Stimulated activated memory B cell treated with anti-CD40 and anti-IgM and Interleukin-4, amounts not matched to agents 10 μg/mL and 1 μg/mL and 100 μg/mL, for 72 hours (primary cell): ENCODE measurements at regions not wholly inside any gene's neighbourhood (a gene's known extent, or its start where the extent isn't known, plus 50 kb on each side); places are given as distances from the start of the nearest gene placed in this dataset.
A peak's percentile ranks its signal among the peaks of the same experiment; 100 is the strongest.
"Not testable (repeated sequence)": the region's sequence is repeated elsewhere in the genome, so short reads cannot be mapped to it uniquely, and the experiment has no call there.

ENCODE experiments used
- ATAC-seq: fragments of 150-1000 bp; cut with Tn5 transposase; 2 replicates; pipeline ENCODE4 v1.10.0; 2021
- H3K27ac Mint-ChIP-seq: one replicate; pipeline ENCODE4 v1.8.0; 2022; ENCODE audit warnings: mild to moderate bottlenecking, mixed read lengths
- H3K27me3 Mint-ChIP-seq: one replicate; pipeline ENCODE4 v1.8.0; 2022; ENCODE audit warnings: mixed read lengths
- H3K36me3 Mint-ChIP-seq: one replicate; pipeline ENCODE4 v1.8.0; 2022; ENCODE audit warnings: mixed read lengths
- H3K4me1 Mint-ChIP-seq: one replicate; pipeline ENCODE4 v1.8.0; 2022; ENCODE audit warnings: mixed read lengths
- H3K4me3 Mint-ChIP-seq: one replicate; pipeline ENCODE4 v1.8.0; 2022; ENCODE audit warnings: mild to moderate bottlenecking, moderate library complexity, mixed read lengths
- H3K9me3 Mint-ChIP-seq: one replicate; pipeline ENCODE4 v1.8.0; 2022; ENCODE audit warnings: mixed read lengths

DNA sequence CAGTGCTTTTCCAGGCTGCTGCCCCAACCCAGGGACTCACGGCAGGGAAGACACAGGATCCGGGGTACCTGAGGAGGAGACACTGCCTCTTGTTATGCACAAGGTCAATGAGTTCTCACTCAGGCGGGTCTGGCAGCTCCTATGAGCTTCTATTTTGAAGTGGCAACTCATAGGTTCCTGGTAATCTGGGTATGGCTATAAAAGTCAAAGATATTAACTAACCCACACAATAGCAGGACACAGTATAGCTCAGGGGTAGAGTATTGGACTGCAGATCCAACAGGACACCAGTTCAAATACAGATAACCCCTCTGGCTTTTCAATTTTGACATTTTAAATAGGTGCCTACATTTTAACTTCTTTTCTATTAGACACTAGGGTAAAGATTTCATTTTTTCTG lies 130.3 kb upstream of the ZNF746 start:
- no peaks in the 10 kb centered on the region for H3K36me3 Mint-ChIP-seq
- peaks cover 18% of the 10 kb centered on the region for H3K4me1 Mint-ChIP-seq
- peaks cover 18% of the 10 kb centered on the region for H3K27me3 Mint-ChIP-seq
- no peak overlapping the region for H3K4me3 Mint-ChIP-seq
- no peak for ATAC-seq
- H3K9me3 Mint-ChIP-seq: no peaks in the 10 kb centered on the region
- H3K27ac Mint-ChIP-seq: no peak overlapping the region

DNA sequence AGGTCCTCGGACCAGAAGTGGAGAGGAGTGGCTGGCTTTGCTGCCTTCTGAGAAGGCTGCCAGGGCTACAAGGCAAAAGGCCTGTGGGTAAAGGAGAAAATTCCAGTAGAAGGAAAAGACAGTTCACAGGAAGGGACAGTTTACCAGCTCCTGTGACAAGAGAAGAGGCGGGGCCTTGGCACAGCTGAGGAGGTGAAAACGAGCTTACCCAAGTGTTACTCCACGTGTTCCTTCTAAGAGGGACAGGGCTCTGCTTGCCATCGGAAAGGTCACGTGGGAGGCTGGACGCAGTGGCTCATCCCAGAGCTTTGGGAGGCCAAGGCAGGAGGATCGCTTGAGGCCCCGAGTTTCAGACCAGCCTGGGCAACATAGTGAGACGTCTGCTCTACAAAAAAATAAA lies 129.4 kb upstream of the ZNF746 start:
- no peak overlapping the region for H3K27ac Mint-ChIP-seq
- H3K36me3 Mint-ChIP-seq: no peaks in the 10 kb centered on the region
- H3K4me1 Mint-ChIP-seq: peaks cover 27% of the 10 kb centered on the region
- no peak for ATAC-seq
- H3K27me3 Mint-ChIP-seq: peaks cover 18% of the 10 kb centered on the region
- no peak overlapping the region for H3K4me3 Mint-ChIP-seq
- H3K9me3 Mint-ChIP-seq: no peaks in the 10 kb centered on the region

DNA sequence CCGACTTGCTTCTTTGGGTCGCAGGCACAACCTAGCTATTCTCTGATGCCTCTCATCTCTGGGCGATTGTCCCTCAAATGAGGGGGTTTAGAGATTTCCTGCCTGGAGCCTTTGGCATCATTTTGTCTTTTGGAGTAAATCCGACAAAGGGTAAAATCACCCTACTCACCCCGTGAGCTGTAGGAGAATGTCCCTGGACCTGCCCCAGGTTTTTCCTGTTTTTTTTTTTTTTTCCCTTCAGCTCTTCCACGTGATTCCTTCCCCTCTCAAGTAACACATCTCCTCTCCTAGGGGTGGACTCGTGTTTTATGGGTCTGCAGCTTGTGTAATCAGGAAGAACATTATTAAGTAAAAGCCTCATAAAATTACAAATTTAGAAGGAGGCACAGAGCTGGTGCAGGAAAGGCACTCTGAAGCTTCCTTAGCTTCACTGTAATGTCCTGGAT lies 128.4 kb upstream of the ZNF746 start:
- Mint-ChIP-seq H3K27ac (no peak overlapping the region), H3K9me3 (no peaks in the 10 kb centered on the region), H3K4me3 (no peak overlapping the region), H3K4me1 (peaks cover 37% of the 10 kb centered on the region), H3K36me3 (peaks cover 2% of the 10 kb centered on the region), H3K27me3 (peaks cover 18% of the 10 kb centered on the region)
- no peak for ATAC-seq

DNA sequence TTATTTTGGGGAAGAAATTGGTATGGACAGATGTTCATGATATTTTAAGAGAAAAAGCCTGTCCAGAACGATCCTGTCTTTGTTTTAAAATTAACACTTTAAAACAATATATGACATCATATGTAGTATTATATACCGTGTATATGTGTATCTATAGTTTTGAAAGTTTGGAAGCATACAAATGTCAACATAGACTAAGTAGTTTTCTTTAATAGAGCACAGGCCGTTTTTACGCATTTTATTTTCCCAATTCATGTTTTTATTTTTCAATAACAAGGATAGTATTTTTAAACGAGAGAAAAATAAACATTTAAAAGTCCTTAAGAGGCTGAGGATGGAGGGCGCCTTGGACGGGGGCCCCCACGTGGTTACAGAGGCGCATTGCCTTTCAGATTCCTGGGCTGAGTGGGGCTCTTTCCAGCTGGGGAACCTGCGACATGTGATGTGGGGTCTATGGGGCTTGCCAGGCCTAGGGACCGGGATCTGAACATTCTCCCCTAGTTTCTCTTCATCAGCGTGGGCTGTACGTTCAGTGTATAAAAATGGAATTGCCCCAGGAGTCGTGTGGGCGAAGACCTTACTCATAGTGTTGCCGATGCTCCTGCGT lies 127.8 kb upstream of the ZNF746 start:
- Mint-ChIP-seq H3K9me3 (no peaks in the 10 kb centered on the region), H3K36me3 (peaks cover 7% of the 10 kb centered on the region), H3K27ac (peak overlapping the region; percentile 94), H3K4me3 (peak overlapping the region; percentile 84), H3K4me1 (peaks cover 42% of the 10 kb centered on the region), H3K27me3 (peaks cover 18% of the 10 kb centered on the region)
- no peak for ATAC-seq

DNA sequence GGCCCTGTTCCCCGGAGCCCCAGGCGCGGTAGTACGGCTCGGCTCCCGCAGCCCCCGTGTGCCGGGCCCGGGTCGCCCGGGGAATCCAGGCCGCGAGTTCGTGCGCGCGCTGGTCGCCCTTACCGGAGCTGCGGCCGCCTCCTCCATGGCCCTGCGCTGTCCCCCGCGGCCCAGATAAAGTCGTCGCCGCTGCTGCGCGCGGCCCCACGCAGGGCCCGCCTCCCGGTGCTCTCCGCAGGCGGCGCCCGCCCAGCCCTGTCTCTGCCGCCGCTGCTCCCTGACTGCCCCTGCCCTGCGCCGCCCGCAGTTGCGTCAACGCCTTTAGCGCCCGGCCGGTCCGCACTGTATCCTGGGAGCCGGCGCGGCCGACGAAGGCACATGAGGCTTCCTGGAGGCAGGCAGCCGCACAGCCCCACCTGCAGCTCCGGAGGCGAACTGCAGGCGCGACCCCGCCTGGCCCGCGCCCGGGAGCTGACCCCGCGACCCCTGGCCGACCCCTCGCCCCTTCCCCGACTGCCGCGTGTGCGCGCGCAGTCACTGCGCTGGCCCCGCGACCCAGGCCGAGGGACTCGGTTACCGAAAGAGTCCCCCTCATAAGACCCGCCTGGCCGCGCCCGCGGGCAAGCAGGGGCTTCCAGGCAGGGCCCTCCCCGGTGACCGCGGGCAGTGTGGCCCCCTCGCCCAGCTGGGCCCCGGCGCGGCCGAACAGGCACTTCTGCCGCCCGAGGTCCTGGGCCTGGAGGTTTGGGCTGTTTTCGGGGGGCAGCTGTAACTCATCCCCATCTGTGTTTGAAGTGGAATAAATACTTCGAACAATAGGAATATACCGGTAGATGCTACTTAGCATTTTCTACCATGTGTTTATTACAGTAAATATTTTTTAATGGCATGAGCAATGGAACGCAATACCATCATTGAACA lies 127.1 kb upstream of the ZNF746 start:
- peak overlapping the region; percentile 84 for H3K4me3 Mint-ChIP-seq
- peaks cover 47% of the 10 kb centered on the region for H3K4me1 Mint-ChIP-seq
- peak; percentile 94 for ATAC-seq
- H3K9me3 Mint-ChIP-seq: no peaks in the 10 kb centered on the region
- H3K36me3 Mint-ChIP-seq: peaks cover 15% of the 10 kb centered on the region
- peaks cover 18% of the 10 kb centered on the region for H3K27me3 Mint-ChIP-seq
- H3K27ac Mint-ChIP-seq: peak overlapping the region; percentile 94

GRCh38 chr7:149624006-149624405 lies 126.4 kb upstream of the ZNF746 start:
- ATAC-seq: peak; percentile 25
- peaks cover 18% of the 10 kb centered on the region for H3K27me3 Mint-ChIP-seq
- H3K4me3 Mint-ChIP-seq: peak overlapping the region; percentile 95
- peaks cover 21% of the 10 kb centered on the region for H3K36me3 Mint-ChIP-seq
- no peaks in the 10 kb centered on the region for H3K9me3 Mint-ChIP-seq
- peak overlapping the region; percentile 94 for H3K27ac Mint-ChIP-seq
- peaks cover 47% of the 10 kb centered on the region for H3K4me1 Mint-ChIP-seq

DNA sequence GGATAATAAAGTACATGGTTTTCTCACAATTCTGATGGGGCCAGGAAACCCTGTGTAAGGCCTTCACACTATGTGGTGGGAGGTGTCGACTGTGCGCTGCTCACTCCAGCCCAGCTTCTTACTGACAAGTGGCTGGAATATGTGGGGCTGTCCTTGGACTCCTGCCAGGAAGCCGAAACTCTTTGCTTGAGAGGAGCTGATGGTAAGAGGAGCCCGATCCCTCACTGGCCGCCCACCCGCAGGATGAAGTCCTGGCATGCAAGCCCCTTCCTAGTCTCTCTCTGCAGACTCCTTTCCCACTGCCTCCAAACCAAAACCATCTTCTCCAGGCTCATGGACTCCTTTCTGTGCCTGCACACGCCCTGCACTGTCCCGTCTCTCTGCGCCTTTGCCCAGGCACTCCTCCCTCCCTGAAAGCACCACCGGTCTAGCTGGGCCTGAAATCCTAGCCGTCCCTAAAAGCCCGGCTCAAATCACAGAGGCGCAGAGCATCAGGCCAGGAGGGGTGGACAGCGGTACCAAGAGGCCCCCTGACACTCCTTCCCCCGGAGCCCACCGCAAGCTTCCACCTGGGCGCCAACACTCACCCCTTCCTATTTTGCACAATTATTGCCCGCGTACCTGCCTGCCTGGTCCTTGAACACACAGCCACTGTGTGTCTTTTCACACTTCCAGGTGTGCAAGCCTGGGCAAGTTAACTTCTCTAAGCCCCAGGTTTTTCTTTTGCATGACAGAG lies 125.8 kb upstream of the ZNF746 start:
- H3K36me3 Mint-ChIP-seq: peaks cover 21% of the 10 kb centered on the region
- peak overlapping the region; percentile 95 for H3K4me3 Mint-ChIP-seq
- not testable (repeated sequence) for H3K9me3 Mint-ChIP-seq, ATAC-seq
- peak overlapping the region; percentile 94 for H3K27ac Mint-ChIP-seq
- H3K27me3 Mint-ChIP-seq: peaks cover 18% of the 10 kb centered on the region
- peaks cover 47% of the 10 kb centered on the region for H3K4me1 Mint-ChIP-seq

DNA sequence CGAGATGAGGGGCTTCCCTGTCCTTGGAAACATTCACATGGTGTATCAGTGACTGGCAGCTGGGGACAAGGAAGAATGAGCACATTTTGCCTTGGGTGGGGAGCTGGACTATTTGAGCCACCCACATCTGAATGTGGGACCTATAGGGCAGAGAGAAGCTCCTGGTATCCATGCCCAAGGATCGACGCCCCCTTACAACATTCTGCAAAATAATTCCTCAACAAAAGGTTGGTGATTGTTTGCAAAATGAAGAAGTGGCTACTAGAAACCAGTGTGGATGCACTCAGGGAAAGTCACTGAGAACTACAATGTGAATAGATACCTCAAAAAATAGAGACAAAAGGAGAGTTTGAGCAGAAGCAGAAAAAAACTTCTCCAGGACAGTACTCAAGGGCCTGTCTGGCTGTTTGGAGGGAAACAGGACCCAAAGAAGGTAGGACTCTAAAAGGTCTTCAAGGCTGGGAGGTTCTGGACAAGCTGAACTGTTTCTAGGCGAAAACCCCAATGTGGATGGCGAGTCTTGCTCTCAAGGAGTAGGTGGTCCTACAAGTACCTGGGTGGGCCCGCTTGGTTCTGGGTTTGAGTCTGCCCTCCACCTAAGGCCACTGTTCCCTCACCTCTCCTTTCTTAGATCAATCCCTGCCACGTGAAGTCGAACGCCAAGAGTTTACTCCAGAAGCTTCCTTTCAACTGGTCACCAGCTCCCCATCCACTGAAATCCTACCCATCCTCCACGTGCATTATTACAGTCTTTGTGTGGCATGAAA lies 125.0 kb upstream of the ZNF746 start:
- peaks cover 47% of the 10 kb centered on the region for H3K4me1 Mint-ChIP-seq
- H3K9me3 Mint-ChIP-seq: no peaks in the 10 kb centered on the region
- peaks cover 14% of the 10 kb centered on the region for H3K27me3 Mint-ChIP-seq

GRCh38 chr7:149621776-149622175 lies 124.2 kb upstream of the ZNF746 start:
- Mint-ChIP-seq H3K27me3 (peaks cover 6% of the 10 kb centered on the region), H3K9me3 (no peaks in the 10 kb centered on the region), H3K4me1 (peaks cover 56% of the 10 kb centered on the region), H3K27ac (peak overlapping the region; percentile 54), H3K36me3 (peaks cover 33% of the 10 kb centered on the region), H3K4me3 (peak overlapping the region; percentile 61)
- ATAC-seq: peak; percentile 49

More for the DNA sequence above, 125.0 kb upstream of the ZNF746 start:
- Mint-ChIP-seq H3K36me3 (peaks cover 24% of the 10 kb centered on the region), H3K4me3 (peak overlapping the region; percentile 61), H3K27ac (peak overlapping the region; percentile 94)
- no peak for ATAC-seq

DNA sequence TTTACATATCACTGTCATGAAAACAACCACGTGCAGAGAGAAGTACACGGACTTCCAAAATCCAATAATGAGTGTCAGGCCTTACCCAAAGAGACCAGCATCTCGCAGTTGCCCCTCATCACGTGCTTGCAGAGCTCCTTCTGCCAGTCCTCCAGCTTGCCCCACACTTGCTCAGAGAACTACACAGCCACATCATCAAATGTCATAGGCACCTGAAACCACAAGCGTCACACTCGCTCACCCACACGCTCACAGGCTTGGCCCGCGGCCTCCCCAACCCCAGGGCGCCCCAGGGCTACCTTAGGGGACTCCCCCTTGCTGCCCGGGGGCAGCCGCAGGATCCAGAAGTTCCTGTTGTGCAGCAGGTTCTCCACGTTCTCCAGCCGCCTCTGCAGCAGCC lies 123.4 kb upstream of the ZNF746 start:
- Mint-ChIP-seq H3K9me3 (no peaks in the 10 kb centered on the region), H3K27ac (peak overlapping the region; percentile 54), H3K36me3 (peaks cover 41% of the 10 kb centered on the region), H3K4me3 (peak overlapping the region; percentile 27), H3K4me1 (peaks cover 64% of the 10 kb centered on the region), H3K27me3 (no peaks in the 10 kb centered on the region)
- peak; percentile 78 for ATAC-seq

DNA sequence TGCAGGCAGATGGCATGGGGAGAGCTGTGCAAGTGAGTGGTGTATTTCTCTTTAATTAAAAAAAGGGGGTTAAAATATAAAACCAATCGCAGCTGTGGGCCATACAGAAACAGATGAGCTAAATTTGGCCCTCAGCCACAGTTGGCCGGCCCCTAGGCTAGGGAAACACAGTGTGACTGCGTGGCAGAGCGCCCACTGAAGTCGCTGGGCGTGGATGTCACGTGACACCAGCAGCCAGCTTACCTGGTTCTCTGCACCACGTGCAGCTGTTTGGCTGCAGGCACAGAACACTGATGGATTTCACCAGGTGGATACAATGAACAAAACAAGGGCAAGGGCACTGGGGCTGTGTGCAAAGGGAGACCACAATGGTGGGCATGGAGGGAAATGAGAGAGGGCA lies 119.3 kb upstream of the ZNF746 start:
- Mint-ChIP-seq H3K36me3 (peaks cover 81% of the 10 kb centered on the region), H3K9me3 (no peaks in the 10 kb centered on the region), H3K4me1 (peaks cover 48% of the 10 kb centered on the region), H3K4me3 (no peak overlapping the region), H3K27me3 (no peaks in the 10 kb centered on the region), H3K27ac (no peak overlapping the region)
- no peak for ATAC-seq

- Mint-ChIP-seq H3K9me3 (no peaks in the 10 kb centered on the region), H3K4me1 (peaks cover 37% of the 10 kb centered on the region), H3K27ac (no peak overlapping the region), H3K36me3 (peaks cover 83% of the 10 kb centered on the region), H3K4me3 (no peak overlapping the region), H3K27me3 (no peaks in the 10 kb centered on the region)
- no peak for ATAC-seq
These were observed 118.2 kb upstream of the ZNF746 start for GRCh38 chr7:149615690-149616270.

- peaks cover 13% of the 10 kb centered on the region for H3K4me1 Mint-ChIP-seq
- H3K36me3 Mint-ChIP-seq: peaks cover 79% of the 10 kb centered on the region
These were observed 112.9 kb upstream of the ZNF746 start for GRCh38 chr7:149610441-149611011.

GRCh38 chr7:149608168-149608567 lies 110.6 kb upstream of the ZNF746 start:
- peaks cover 6% of the 10 kb centered on the region for H3K4me1 Mint-ChIP-seq
- H3K27me3 Mint-ChIP-seq: no peaks in the 10 kb centered on the region
- H3K36me3 Mint-ChIP-seq: peaks cover 56% of the 10 kb centered on the region
- H3K9me3 Mint-ChIP-seq: no peaks in the 10 kb centered on the region
- H3K4me3 Mint-ChIP-seq: no peak overlapping the region
- no peak for ATAC-seq
- H3K27ac Mint-ChIP-seq: no peak overlapping the region

More at GRCh38 chr7:149610441-149611011, 112.9 kb upstream of the ZNF746 start:
- H3K4me3 Mint-ChIP-seq: no peak overlapping the region
- no peaks in the 10 kb centered on the region for H3K27me3 Mint-ChIP-seq
- no peaks in the 10 kb centered on the region for H3K9me3 Mint-ChIP-seq
- ATAC-seq: no peak
- H3K27ac Mint-ChIP-seq: no peak overlapping the region
